ENCODE measurements at regions not wholly inside any gene's neighbourhood (a gene's known extent, or its start where the extent isn't known, plus 50 kb on each side); places are given as distances from the start of the nearest gene placed in this dataset.
A peak's percentile ranks its signal among the peaks of the same experiment; 100 is the strongest.

GRCh38 chr2:59889305-59889704 lies 664.1 kb downstream of the BCL11A start:
- DNase-seq (ENCODE audit: low read depth in 2 of 3, low spot score in 1 of 3) = no peak

- DNase-seq (ENCODE audit: low read depth in 2 of 3, low spot score in 1 of 3) = no peak
These were observed 664.7 kb downstream of the BCL11A start for GRCh38 chr2:59888706-59889105.

GRCh38 chr2:59888015-59888414 lies 665.4 kb downstream of the BCL11A start:
- peak; percentile 6 to 22 (median 22) for DNase-seq (ENCODE audit: low read depth in 2 of 3, low spot score in 1 of 3)

GRCh38 chr2:59887366-59887765 lies 666.1 kb downstream of the BCL11A start:
- DNase-seq (ENCODE audit: low read depth in 2 of 3, low spot score in 1 of 3) = no peak

GRCh38 chr2:59886759-59887158 lies 666.7 kb downstream of the BCL11A start:
- no peak for DNase-seq (ENCODE audit: low read depth in 2 of 3, low spot score in 1 of 3)

- no peak for DNase-seq (ENCODE audit: low read depth in 2 of 3, low spot score in 1 of 3)
These were observed 667.9 kb downstream of the BCL11A start for GRCh38 chr2:59885541-59885940.

GRCh38 chr2:59884166-59884565 lies 669.3 kb downstream of the BCL11A start:
- no peak for DNase-seq (ENCODE audit: low read depth in 2 of 3, low spot score in 1 of 3)

GRCh38 chr2:59882822-59883221 lies 670.6 kb downstream of the BCL11A start:
- no peak for DNase-seq (ENCODE audit: low read depth in 2 of 3, low spot score in 1 of 3)

GRCh38 chr2:59882279-59882678 lies 671.2 kb downstream of the BCL11A start:
- no peak for DNase-seq (ENCODE audit: low read depth in 2 of 3, low spot score in 1 of 3)

- no peak for DNase-seq (ENCODE audit: low read depth in 2 of 3, low spot score in 1 of 3)
These were observed 672.2 kb downstream of the BCL11A start for GRCh38 chr2:59881218-59881617.

GRCh38 chr2:59879700-59880131 lies 673.7 kb downstream of the BCL11A start:
- DNase-seq (ENCODE audit: low read depth in 2 of 3, low spot score in 1 of 3) = no peak

GRCh38 chr2:59875836-59876235 lies 677.6 kb downstream of the BCL11A start:
- DNase-seq (ENCODE audit: low read depth in 2 of 3, low spot score in 1 of 3) = no peak

GRCh38 chr2:59874971-59875755 lies 678.3 kb downstream of the BCL11A start:
- no peak for DNase-seq (ENCODE audit: low read depth in 2 of 3, low spot score in 1 of 3)

- no peak for DNase-seq (ENCODE audit: low read depth in 2 of 3, low spot score in 1 of 3)
These were observed 679.1 kb downstream of the BCL11A start for GRCh38 chr2:59874361-59874760.

GRCh38 chr2:59871830-59872229 lies 681.6 kb downstream of the BCL11A start:
- no peak for DNase-seq (ENCODE audit: low read depth in 2 of 3, low spot score in 1 of 3)

GRCh38 chr2:59868981-59869380 lies 684.5 kb downstream of the BCL11A start:
- no peak for DNase-seq (ENCODE audit: low read depth in 2 of 3, low spot score in 1 of 3)

- DNase-seq (ENCODE audit: low read depth in 2 of 3, low spot score in 1 of 3) = no peak
These were observed 687.0 kb downstream of the BCL11A start for GRCh38 chr2:59866436-59866835.

GRCh38 chr2:59858540-59858939 lies 694.9 kb downstream of the BCL11A start:
- no peak for DNase-seq (ENCODE audit: low read depth in 2 of 3, low spot score in 1 of 3)

- DNase-seq (ENCODE audit: low read depth in 2 of 3, low spot score in 1 of 3) = no peak
These were observed 696.3 kb downstream of the BCL11A start for GRCh38 chr2:59857109-59857508.

GRCh38 chr2:59856391-59856790 lies 697.1 kb downstream of the BCL11A start:
- DNase-seq (ENCODE audit: low read depth in 2 of 3, low spot score in 1 of 3) = no peak

GRCh38 chr2:59853032-59853431 lies 700.4 kb downstream of the BCL11A start:
- no peak for DNase-seq (ENCODE audit: low read depth in 2 of 3, low spot score in 1 of 3)

- DNase-seq (ENCODE audit: low read depth in 2 of 3, low spot score in 1 of 3) = no peak
These were observed 701.5 kb downstream of the BCL11A start for GRCh38 chr2:59851836-59852475.

- DNase-seq (ENCODE audit: low read depth in 2 of 3, low spot score in 1 of 3) = no peak
These were observed 702.9 kb downstream of the BCL11A start for GRCh38 chr2:59850554-59850953.
